Endometrium (tissue), 2 donors: ENCODE measurements at regions not wholly inside any gene's neighbourhood (a gene's known extent, or its start where the extent isn't known, plus 50 kb on each side); places are given as distances from the start of the nearest gene placed in this dataset.

Experiments
- FAIRE-seq: peaks from 2 replicates; lab custom pipeline; 2012; peaks lifted over from hg19 to GRCh38; lab: Jason Lieb, UNC
- donor health status: control.
- donor health status: control.

DNA sequence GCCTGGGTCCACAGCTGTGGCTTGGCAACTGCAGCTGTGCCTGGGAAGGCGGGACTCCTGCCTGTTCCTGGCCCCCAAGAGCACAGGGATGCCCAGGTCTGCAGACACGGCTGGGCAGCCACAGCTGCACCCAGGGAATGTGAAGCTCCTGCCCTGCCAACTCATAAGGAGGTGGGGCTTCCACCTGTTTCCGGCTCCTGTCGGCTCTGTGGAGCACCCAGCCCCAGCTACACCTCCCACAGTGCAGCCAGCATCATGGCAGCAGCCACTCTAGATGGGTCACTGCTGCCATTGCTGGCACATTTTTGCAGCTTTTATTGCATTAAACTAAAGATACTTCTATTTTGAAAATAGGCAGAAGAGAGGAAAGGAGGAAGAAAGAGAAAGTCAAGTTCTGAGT lies 207.9 kb downstream of the SAMD5 start:
- no peak for FAIRE-seq

GRCh38 chr6:147717991-147718390 lies 209.5 kb downstream of the SAMD5 start:
- FAIRE-seq: no peak

DNA sequence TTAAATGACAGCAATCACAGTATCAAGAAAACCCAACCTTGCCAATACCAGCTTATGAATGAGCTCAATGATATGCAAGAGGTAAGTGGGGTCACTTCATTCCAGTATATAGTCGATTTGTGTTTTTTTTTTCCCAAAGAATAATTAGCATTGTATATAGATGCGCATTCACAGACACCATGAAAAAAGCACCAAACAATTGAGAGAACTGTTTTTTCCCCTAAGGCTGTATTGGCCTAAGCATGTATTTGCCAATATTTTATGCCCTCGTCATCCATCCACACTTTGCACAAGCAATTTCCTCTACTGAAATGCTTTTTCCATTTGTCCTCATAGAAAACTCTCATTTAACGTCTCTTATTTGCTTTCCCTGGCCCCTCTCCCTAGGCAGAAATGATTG lies 213.7 kb downstream of the SAMD5 start:
- no peak for FAIRE-seq

DNA sequence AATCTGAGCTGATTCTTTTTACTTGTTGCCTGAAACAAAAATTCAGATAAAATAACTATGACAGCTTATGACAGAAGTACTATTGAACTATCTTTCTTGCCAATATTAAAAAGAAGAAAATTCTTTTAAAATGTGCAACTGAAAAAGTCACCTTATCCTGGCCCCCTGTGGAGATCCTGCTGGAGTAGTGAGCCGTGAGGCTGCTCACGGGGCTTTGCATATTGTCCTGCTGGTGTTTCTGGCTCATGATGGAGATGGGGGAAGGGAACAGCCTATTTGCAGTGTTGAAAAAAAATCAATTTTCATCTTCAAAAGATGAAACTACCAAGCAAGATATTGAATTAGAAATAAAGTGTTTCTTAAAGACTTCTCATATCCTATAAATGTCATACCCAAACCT lies 216.0 kb downstream of the SAMD5 start:
- no peak for FAIRE-seq

DNA sequence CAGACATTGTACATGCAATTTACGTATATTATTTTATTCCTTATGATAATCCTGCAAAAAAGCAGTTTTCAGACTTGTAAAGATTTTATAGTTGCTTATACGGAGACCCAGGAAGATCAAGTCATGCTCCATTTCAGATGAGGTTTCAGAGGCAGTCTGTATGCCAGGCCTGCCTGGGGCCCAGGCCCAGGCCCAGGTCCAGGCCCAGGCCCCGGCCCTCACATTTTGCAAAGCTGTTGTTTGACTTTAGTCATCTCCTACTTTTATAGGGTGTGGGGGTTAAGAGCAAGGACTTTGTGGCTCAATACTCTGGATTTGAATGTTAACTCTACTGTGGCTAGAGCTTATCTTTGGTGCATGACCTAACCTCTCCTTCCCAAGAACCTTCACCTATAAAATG lies 217.9 kb downstream of the SAMD5 start:
- no peak for FAIRE-seq

DNA sequence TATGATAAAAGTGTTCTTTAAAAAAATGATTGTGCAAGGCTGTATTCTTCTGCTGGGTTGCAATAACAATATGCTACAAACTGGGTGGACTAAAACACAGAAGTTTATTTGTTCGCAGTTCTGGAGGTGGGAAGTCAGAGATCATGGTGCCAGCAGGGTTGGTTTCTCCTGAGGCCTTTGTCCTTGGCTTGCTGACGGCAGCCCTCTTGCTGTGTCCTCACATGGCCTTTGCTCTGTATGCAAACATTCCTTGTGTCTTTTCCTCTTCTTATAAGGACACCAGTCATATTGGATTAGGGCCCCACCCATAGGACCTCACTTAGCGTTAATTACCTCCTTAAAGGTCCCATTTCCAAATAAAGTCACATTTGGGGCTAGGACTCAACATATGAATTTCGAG lies 220.4 kb downstream of the SAMD5 start:
- FAIRE-seq: no peak

- no peak for FAIRE-seq
Observed at GRCh38 chr6:147733686-147734085, 225.2 kb downstream of the SAMD5 start.

DNA sequence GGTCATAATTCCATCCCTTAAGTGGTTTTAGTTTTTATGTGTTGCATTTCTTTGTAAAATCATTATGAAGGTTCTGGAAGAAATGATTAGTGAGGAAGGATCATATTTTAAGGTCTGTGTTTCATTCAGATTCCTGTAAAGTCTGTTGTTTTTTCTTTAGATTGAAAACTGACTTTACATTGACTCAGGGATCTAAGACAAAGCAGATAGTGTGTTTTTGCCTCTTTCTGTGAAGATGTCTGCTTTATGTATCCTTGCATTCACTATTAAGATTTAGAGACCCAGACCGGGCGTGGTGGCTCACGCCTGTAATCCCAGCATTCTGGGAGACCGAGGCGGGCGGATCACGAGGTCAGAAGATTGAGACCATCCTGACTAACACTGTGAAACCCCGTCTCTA lies 225.7 kb downstream of the SAMD5 start:
- FAIRE-seq: no peak

GRCh38 chr6:147735924-147736323 lies 227.4 kb downstream of the SAMD5 start:
- no peak for FAIRE-seq

- no peak for FAIRE-seq
Observed at GRCh38 chr6:147737115-147737514, 228.6 kb downstream of the SAMD5 start.

DNA sequence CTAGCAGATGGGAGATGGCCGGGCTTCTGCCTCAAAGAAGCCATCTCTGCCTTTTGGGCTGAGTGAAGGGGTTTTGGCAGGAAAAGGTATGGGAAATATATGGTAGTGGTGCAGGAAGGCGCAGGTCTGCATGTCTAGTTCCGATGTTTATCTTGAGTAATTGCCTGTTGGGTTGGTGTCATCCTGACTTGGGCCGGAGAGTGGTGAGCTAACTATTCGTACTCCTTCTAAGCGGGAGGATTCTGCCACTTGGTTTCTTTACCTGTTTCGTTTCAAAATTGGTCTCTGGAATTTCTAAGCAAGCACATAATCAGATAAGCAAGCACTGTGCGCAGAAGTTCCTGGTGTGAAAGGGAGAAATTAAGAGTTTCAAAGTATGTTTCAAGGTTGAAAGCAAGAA lies 229.6 kb downstream of the SAMD5 start:
- no peak for FAIRE-seq

DNA sequence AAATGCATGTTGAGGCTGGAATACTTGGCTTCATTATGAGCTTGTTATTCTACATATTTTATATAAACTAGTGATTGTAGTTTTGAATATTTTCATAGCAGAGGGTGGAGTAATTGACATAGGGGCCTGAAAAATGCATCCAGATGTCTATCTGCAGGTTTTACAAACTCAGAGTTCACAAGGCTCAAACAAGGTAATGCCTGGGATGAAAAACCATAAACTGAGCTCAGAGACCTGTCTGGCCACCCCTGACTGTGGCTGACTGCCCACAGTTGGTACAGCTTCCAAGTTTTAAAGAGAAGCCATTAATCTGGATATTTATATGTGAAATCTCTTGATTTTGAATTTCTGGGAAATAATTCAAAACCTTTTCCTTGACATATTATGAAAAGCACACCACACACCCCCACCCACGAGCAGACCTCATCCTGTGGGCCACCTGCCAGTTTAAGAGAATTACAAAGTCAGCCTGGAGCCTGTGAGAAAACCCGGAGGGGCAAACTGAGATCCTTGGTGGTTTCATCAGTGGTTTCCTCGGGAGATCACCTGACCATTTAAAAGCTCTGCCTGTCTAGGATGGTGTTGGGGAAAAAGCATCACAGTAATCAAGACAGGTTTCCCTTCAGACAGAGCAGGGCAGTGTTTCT lies 230.1 kb downstream of the SAMD5 start:
- no peak for FAIRE-seq

DNA sequence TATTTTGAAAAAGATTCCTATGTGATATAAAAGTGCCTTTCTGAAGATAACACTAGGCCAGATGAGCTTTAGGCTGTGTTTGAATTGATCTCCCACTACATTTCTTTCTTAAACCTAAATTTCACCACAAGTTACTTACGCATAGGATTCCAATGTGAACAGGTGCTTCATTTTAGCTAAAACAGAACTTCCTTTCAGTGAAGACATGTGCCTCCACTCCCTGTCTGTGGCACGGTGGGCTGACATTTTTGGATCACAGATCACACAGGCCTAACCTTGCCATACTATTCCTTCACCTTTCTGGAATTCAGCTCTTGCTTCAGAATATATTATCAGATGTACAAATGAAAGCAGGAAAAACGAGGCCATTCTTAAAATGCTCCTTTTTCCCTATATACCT lies 231.8 kb downstream of the SAMD5 start:
- no peak for FAIRE-seq

DNA sequence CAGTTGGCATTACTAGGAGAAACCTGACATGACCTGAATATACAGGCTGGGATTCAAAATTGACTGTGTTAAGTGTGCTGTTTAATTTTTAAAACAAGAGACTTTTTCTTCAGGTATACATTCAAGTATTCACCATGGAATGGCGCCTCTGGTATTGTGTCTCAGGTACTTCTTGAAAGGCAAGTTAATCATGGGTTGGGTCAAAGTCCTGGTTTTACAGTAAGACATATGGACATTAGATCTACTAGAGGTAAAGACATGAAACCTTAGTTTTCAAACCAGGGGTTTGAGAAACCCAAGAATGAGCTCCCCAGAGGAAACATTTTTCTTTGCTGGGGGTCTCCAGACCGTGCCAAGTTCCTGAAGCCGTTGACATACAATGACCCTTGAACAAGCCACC lies 232.4 kb downstream of the SAMD5 start:
- FAIRE-seq: no peak

- no peak for FAIRE-seq
Observed at GRCh38 chr6:147741389-147741788, 232.9 kb downstream of the SAMD5 start.

- FAIRE-seq: no peak
Observed at GRCh38 chr6:147742440-147742839, 233.9 kb downstream of the SAMD5 start.

DNA sequence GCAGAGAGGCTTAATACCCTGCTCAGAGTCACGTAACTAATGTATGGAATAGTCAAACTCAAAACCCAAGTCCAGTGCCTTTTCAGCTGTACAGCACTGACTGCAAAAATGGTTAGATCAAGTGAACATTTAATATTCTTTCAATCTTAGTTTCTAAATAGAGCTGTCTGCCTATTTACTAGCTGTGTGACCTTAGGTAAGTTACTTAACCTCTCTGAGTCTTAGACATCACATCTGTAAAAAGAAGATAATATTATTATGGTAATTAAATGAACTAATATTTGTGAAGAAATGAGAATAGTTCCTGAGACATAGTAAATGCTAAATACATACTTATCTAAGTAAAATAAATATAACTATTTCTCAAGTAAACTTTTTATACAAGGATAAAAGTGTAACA lies 235.5 kb downstream of the SAMD5 start:
- FAIRE-seq: no peak

- FAIRE-seq: no peak
Observed at GRCh38 chr6:147749331-147749730, 240.8 kb downstream of the SAMD5 start.

- no peak for FAIRE-seq
Observed at GRCh38 chr6:147750413-147750812, 241.9 kb downstream of the SAMD5 start.

DNA sequence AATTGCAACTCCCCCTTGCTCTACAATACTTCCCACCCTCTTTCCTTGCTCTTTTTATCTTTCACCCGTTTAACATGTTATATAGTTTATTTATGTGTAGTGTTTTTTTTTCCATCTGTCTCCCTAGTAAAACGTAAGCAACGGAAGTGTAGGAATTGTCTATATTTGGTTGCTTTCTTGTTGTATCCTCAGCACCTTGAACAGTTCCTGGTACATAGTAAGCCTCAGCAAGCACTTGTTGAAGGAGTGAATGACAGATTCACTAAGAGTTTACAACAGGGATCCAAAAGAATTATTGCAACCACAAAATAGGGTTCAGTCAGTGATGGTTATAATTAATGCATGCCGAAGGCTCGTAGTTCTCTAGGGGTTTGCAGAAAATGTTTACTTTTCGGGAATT lies 242.7 kb downstream of the SAMD5 start:
- no peak for FAIRE-seq

GRCh38 chr6:147752689-147753403 lies 244.4 kb downstream of the SAMD5 start:
- no peak for FAIRE-seq

GRCh38 chr6:147755999-147756398 lies 247.5 kb downstream of the SAMD5 start:
- FAIRE-seq: no peak

DNA sequence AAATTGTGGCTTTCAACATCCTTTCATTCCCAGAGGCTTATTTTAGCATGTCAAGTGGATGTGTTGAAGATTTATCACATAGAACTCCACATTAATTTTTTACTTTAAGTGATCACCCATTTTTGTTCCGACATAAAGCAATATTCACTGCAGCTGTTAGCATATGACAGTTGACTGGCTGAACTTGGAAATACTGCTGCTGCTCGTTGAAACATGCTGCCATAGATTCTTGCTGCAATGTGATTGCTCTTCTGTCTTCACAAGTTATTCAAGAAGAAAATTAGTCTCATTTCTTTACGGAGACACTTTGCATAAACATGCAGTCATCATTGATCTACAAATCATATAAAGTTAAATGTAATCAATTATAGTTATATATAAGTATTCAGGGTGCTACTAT lies 248.4 kb downstream of the SAMD5 start:
- FAIRE-seq: no peak

- FAIRE-seq: no peak
Observed at GRCh38 chr6:147757291-147757690, 248.8 kb downstream of the SAMD5 start.
